Ramos (cell line): ENCODE measurements at regions not wholly inside any gene's neighbourhood (a gene's known extent, or its start where the extent isn't known, plus 50 kb on each side); places are given as distances from the start of the nearest gene placed in this dataset.
"Not testable (repeated sequence)": the region's sequence is repeated elsewhere in the genome, so short reads cannot be mapped to it uniquely, and the experiment has no call there.

Experiments
- in situ Hi-C: fragments of 300-500 bp; cut with MboI; formaldehyde crosslinking; loops from one replicate; pipeline ENCODE4 v1.14.3; 2022; ENCODE audit warnings: low sequenced_read_pairs; ENCODE audit not compliant: unreplicated experiment

DNA sequence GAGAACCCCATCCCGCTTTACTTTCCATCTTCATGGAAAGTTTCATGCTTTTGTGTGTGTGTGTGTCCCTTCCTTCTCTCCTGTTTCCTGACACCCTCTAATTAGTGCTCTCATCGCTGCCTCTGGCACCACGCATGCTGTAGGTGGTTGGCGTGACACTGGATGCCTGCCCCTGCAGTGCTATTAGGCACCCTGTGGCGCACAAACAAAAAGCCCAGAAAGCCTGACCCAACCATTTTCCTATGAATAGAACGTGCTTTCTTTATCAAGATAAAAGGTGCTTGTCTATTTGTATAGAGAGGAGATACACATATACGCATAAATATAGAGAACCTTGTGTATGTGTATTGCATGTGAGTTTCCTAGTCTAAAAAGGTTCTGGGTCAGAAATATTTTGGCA is 120.8 kb upstream of the CDCA7L start:
- in situ Hi-C loops, result no loop called here

- in situ Hi-C loops, result no loop called here
Measured at GRCh38 chr7:22064816-22065215, 119.1 kb upstream of the CDCA7L start.

DNA sequence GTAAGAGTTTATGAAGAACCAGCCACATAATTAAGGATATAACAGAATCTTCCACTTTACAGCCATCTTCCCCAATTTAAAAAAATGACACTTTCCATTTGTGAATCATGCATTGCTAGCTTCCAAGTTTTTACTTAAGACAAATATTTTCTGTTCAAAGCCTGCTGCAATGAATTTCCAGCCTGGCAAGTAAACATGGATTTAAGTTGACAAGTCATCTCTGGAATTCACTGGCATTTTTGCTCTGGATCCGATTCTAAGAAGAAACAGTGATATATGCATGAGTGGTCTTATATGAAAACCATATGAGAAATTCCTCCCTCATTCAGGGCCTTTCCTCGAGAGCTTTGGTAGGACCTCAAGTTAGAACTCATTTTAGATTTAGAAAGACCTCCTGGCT is 116.1 kb upstream of the CDCA7L start:
- in situ Hi-C loops, result no loop called here

DNA sequence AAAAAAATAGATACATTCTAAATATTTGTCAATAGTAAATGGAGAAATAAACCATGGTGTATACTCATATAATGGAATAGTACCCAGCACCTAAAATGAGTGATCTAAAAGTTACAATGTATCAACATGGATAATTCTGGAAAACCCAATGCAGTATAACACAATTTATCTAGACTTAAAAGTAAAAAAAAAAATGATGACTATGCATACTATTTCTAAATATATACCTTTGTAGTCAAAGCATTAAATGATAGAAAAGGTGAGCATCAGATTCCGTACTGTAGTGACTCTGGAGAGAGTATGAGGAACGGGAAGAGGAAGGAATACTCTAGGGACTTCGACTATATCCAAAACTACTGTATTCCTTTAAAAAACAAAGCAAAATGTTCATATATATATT is 115.2 kb upstream of the CDCA7L start:
- in situ Hi-C loops, result no loop called here

- in situ Hi-C loops, result no loop called here
Measured at GRCh38 chr7:22060197-22060596, 114.5 kb upstream of the CDCA7L start.

DNA sequence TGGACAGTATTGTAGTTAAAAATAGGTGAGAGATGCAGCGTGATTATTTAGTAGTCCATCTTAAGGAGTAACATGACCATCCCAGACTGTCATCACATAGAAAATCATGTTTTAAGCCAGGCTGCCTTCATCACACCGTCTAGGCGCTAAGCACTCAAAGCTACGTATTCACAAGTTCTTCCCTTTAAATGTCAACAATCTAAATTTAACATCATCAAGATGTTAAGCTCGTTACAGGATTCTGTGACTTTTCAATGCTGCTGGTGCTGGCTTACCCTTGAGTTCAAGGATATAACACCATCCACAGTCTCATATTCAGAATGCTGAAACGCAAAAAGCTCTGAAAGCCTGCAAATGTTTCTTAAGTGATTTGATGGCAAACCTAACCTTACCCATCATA is 109.5 kb upstream of the CDCA7L start:
- in situ Hi-C loops, result no loop called here

- in situ Hi-C loops, result no loop called here
Measured at GRCh38 chr7:22052674-22053365, 107.1 kb upstream of the CDCA7L start.

GRCh38 chr7:22051886-22052673 is 106.4 kb upstream of the CDCA7L start:
- in situ Hi-C loops, result no loop called here

GRCh38 chr7:22049766-22050500 is 104.2 kb upstream of the CDCA7L start:
- in situ Hi-C loops, result no loop called here

DNA sequence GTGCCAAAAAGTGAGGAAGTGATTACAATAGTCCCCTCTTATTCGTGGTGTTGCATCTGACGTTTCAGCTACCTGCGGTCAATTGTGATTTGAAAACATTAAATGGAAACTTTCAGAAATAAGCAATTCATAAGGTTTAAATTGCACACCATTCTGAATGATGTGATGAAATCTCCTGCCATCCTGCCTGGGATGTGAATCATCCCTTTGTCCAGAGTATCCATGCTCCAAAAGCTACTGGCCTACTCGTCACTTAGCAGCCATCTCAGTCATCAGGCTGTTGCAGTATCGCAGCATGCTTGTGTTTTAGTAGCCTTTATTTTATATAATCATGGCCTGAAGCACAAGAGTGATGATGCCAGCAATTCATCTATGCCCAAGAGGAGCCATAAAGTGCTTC is 97.7 kb upstream of the CDCA7L start:
- in situ Hi-C loops, result no loop called here

DNA sequence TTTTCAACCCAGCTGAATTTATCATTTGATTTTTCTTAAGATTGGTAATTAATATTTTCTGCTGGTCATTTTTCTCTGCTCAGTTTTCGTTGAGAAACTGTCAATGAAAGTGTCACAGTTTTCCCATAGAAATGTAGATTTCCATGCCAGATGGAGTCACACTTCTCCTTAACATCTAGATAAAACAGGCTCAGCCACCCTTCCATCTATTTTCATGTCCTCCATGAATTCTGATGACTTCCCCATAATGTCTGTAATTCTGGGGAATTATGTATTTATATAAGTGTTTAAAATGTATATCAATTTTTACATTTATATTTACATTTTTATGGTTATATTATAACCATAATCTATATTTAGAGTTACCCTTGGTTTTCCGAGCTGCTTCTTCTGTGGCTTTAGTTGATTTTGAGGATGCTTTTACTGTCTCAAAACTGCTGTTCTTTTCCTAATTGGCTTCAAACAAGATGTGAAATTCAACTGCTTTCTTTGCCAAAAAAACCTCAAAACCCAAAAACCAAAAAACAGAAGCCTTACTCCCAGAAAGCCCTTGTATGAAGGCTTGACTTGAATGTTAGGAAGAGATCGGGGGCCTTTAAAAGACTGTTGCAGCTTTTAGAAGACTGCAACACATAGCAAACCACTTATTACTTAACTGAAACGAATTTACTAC is 95.4 kb upstream of the CDCA7L start:
- in situ Hi-C loops, result no loop called here

DNA sequence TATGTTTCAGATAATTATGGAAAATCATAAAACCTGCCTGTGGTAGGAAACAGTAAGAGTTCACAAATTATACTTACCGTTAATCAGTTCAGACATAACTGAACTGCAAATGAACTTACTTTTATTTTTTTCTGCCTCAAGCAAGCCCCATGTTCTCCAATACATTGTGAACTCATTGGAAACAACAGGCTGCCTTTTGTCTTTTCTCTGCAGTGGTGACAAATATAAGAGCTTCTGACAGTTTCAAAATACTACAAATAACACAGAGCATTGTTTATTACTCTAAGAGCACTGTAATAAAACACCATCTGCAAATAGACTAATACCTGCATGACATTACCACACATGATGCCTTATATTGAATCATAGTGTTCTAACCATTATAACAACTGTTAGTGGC is 94.0 kb upstream of the CDCA7L start:
- in situ Hi-C loops, result no loop called here

DNA sequence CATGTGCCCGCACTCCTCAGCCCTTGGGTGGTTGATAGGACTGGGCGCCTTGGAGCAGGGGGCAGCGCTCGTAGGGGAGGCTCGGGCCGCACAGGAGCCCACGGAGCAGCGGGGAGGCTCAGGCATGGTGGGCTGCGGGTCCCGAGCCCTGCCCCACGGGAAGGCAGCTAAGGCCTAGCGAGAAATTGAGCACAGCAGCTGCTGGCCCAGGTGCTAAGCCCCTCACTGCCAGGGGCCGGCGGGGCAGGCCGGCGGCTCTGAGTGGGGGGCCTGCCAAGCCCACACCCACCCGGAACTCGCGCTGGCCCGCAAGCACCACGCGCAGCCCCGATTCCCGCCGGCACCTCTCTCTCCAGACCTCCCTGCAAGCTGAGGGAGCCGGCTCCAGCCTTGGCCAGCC is 86.7 kb upstream of the CDCA7L start:
- in situ Hi-C loops, result not testable (repeated sequence)

GRCh38 chr7:22028656-22029055 is 83.0 kb upstream of the CDCA7L start:
- in situ Hi-C loops, result not testable (repeated sequence)

DNA sequence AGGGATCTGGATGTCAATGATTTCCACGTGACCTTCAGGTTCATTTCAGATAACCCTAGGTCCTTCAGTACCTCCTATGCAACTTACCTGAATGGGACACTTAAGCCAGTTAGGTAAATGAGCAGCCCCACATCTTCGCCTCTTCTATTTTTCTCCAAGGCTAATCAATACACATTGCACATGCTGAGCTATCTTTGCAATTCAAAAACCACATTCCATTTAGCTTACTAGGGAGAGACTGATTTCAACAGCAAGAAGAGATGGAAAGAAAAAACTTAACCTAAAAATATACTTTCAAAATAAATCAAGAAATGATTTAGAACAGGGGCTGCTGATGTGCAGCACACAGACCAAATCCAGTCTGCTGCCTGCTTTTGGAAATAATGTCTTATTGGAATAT is 81.8 kb upstream of the CDCA7L start:
- in situ Hi-C loops, result no loop called here

DNA sequence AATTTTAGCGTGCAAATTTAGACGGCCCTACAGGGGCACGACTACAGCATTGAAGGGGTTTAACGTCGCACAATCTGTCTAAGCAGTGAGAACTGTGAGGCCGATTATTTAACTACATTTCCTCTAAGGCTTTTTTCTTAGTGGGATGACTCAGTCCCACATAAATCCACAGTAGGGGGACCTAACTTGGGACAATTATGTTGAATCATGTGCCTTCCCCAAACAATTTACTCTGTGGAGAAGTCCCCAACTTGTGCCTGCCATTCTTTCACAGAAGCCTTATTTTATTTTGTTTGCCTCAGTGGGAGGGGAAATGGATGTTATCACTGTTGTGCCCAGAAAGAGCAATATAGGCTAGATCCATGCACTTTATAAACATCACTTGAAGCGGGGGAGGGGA is 80.3 kb upstream of the CDCA7L start:
- in situ Hi-C loops, result no loop called here

GRCh38 chr7:22025075-22025474 is 79.4 kb upstream of the CDCA7L start:
- in situ Hi-C loops, result no loop called here

- in situ Hi-C loops, result loop anchor here (25.0 kb wide), 1 partner anchor 733 kb away; no protein-coding TSS in a partner anchor
Measured at GRCh38 chr7:22019931-22020330, 74.2 kb upstream of the CDCA7L start.

DNA sequence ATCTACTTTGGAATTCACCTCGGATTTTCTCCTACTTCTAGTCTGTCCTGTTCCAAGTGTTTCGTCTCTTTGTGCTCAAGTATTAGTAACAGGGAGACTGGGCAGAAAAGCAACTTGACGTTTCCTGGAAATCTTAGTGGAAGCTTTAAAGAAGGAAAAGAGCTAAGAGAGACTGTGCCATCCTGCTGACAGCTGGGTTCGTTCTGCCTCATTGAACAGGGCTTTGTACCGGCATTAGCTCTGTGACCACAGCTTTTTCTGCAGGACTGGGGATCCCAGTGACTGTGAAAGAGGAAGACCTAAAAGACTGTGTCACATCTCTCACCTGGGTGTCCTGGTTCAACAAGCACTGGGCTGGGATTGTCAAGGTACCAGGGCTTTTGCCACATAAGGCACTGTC is 70.8 kb upstream of the CDCA7L start:
- in situ Hi-C loops, result loop anchor here (25.0 kb wide), 1 partner anchor 729 kb away; no protein-coding TSS in a partner anchor

GRCh38 chr7:22013711-22014110 is 68.0 kb upstream of the CDCA7L start:
- in situ Hi-C loops, result loop anchor here (25.0 kb wide), 1 partner anchor 726 kb away; no protein-coding TSS in a partner anchor
